HG03354 (cell line): ENCODE measurements at regions not wholly inside any gene's neighbourhood (a gene's known extent, or its start where the extent isn't known, plus 50 kb on each side); places are given as distances from the start of the nearest gene placed in this dataset.
A peak's percentile ranks its signal among the peaks of the same experiment; 100 is the strongest.

ENCODE experiments used
- ATAC-seq: cut with Tn5 transposase; IDR thresholded peaks from one replicate; pipeline ENCODE4 v1.9.1; 2021; ENCODE audit warnings: mild to moderate bottlenecking; ENCODE audit not compliant: unreplicated experiment, poor library complexity, severe bottlenecking

DNA sequence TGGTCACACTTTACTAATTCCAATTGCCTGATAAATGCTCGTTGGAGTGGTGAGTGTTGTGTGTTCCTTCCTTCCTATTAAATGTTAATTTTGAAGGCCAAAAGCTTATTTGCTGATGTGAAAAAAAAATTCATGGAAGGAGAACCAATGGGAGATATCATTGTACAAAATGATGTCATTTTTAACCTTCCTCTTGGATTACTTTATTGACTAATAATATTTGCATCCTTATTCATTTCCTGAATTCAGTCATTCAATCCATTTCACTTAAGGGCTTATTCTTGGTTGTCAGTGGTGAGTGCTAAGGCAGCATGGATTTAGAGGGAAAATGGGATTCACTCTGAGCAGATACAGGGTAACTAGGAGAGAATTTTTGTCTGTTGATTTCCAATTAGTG, 216.0 kb upstream of the HTR2A start:
- no peak for ATAC-seq

GRCh38 chr13:47112205-47112902, 215.5 kb upstream of the HTR2A start:
- no peak for ATAC-seq

GRCh38 chr13:47111499-47111898, 214.6 kb upstream of the HTR2A start:
- ATAC-seq: no peak

DNA sequence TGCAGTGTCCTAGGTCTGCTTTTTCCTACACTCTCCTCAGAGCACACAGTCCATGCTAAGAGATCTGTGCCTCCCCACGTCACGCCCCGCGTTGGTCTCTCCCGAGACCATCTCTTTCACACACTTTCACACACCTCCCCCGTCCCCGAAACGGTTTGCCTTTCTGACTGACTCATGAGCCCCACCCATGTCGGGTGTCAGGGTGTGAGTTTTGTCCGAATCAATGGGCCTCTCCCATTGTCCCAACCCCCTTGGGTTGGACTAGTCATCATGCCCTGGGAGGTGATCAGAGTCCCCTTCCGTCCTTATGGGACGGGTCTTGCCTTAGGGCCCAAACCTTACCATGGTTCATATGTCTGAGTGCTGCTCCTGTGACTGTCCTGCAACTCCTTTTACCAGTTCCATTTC, 214.0 kb upstream of the HTR2A start:
- no peak for ATAC-seq

- no peak for ATAC-seq
Measured at GRCh38 chr13:47110141-47110540, 213.3 kb upstream of the HTR2A start.

GRCh38 chr13:47109028-47109427, 212.2 kb upstream of the HTR2A start:
- ATAC-seq: peak; percentile 86

DNA sequence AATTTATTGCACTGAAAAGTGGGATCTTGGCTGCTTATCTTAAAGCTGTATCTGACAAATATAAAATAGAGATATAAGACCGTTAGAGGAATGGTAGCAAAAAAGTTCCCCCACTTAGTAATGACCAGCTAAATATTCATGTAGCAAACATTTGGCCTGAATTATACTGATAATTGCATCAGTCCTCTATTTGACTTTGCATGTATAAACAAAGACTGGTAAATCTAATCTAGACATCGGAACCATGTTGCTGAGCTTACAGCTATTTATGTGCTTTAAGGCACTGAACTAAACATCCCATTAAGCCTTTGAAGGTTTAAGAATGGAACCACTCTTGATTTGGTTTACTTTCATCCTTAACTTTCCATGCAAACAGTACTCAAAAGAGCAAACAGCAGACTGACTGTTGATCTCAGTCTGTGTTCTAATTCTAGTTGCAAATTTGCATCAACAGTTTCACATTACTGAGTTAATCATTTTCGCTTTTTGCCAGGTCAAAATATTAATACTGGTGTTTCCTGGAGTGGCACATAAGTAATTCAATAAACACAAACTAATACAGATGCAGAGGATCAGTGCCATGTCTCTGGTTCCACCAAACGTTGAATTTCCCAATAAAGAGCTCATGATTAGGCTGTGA, 203.5 kb upstream of the HTR2A start:
- ATAC-seq: peak; percentile 93

DNA sequence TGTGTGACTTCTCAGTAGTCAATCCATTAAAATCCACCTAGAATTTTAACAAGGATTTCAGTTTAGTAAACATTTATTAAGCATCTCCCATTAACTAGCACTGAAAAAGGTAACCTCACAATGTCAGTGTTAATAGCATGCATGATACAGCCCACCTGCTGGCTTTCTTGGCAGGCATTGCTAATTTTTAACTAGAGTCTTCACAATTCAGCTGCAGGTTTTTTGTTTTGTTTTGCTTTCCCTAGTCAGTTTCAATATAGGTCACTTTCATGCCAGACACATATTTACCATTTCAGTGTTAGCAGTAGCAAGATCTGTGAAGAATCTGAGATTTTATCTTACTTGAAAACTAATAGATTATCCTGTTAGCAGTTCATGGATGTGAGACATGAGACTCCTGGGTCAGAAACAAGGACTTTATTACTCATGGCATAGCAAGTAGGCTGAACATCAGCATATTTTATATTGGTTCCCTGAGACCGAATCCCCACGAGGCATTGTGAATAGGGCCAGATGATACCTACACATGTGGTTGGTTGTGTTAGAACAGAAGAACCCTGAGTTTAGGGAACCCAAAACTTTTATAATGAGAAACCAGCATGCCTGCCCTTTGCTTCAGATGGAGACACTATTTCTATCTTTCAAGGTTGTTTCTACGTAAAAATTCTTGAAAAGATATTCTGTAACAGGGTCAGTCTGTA, 198.0 kb upstream of the HTR2A start:
- ATAC-seq: peak; percentile 99

- no peak for ATAC-seq
Measured at GRCh38 chr13:47092202-47092601, 195.3 kb upstream of the HTR2A start.

- ATAC-seq: no peak
Measured at GRCh38 chr13:47087841-47088240, 191.0 kb upstream of the HTR2A start.

DNA sequence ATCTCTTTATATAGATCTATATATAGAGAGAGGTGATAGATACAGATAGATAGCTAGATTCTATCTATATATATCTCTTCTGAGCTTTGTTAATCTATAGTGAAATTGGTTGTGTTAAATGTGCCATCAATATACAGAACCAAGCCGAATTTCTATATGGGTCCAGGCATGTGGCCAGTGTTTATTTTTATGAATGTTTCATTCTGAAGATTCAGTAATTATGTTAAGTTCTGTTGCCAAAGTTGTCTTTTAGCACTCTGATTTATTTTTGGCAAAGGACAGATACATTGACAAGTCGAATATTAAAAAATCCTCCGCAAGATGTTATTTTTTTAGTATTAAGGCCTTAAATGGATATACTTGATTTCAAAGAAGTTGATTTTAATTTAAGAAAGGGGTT, 190.4 kb upstream of the HTR2A start:
- ATAC-seq: no peak

DNA sequence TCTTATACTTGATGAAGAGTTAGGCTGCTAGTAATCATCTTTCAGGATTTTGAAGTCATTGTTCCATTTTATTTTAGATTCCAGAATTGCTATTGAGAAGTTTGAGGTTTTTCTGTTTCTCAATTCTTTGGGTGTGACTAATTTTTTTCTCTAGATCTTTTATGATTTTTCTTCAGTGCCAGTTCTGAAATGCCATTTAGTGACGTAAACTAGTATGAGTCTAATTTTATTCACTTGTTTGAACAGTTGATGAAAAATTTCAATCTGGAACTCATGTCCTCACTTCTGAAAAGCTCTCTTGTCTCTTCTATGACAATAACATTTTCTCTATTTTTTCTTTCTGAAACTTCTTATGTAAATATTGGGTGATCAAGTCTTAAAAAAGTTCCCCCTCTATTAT, 188.5 kb upstream of the HTR2A start:
- no peak for ATAC-seq

- no peak for ATAC-seq
Measured at GRCh38 chr13:47081850-47082249, 185.0 kb upstream of the HTR2A start.

GRCh38 chr13:47081246-47081645, 184.4 kb upstream of the HTR2A start:
- no peak for ATAC-seq

GRCh38 chr13:47080621-47081020, 183.8 kb upstream of the HTR2A start:
- no peak for ATAC-seq

DNA sequence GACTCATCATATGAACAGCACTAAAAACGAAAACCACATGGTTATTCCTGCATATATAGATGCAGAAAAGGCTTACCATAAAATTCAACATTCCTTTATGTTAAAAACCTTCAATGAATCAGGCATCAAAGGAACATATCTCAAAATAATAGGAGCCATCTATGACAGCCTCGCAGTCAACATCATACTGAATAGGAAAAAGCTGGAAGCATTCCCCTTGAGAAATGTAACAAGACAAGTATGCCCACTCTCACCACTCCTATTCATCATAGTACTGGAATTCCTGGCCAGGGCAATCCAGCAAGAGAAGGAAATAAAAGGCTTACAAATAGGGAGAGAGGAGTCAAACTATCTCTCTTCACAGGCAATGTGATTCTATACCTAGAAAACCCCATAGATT, 179.6 kb upstream of the HTR2A start:
- no peak for ATAC-seq

GRCh38 chr13:47069133-47069532, 172.3 kb upstream of the HTR2A start:
- no peak for ATAC-seq

- ATAC-seq: no peak
Measured at GRCh38 chr13:47067306-47067705, 170.5 kb upstream of the HTR2A start.

- no peak for ATAC-seq
Measured at GRCh38 chr13:47066226-47066625, 169.4 kb upstream of the HTR2A start.

- ATAC-seq: no peak
Measured at GRCh38 chr13:47064381-47064780, 167.5 kb upstream of the HTR2A start.
